GM12878 (cell line): ENCODE measurements at regions not wholly inside any gene's neighbourhood (a gene's known extent, or its start where the extent isn't known, plus 50 kb on each side); places are given as distances from the start of the nearest gene placed in this dataset.

Experiments used
- ATAC-seq: fragments of 200-7000 bp; cut with Tn5 transposase; 3 replicates; pipeline ENCODE4 v1.9.1; 2020; ENCODE audit warnings: mild to moderate bottlenecking, moderate library complexity
- BruUV-seq: library from RNA; stranded (reverse); fragments of 400-500 nt; replicated peaks from 2 replicates; lab custom pipeline; 2021; lab: Mats Ljungman, UMichigan
- CTCF ChIA-PET: fragments of 300-600 bp; sonication (Branson Sonifier 250); formaldehyde crosslinking; extraction: SDS; loops from one replicate; lab custom pipeline; 2021; ENCODE audit warnings: inconsistent platforms; lab: Yijun Ruan, JAX
- POLR2A ChIA-PET: fragments of 350-600 bp; formaldehyde crosslinking; extraction: SDS; loops from one replicate; lab custom pipeline; 2021; ENCODE audit warnings: inconsistent platforms; lab: Charles Lee
- RAD21 ChIA-PET: fragments of 300-600 bp; sonication (Branson Sonifier 250); formaldehyde crosslinking; loops from one replicate; lab custom pipeline; 2023; ENCODE audit warnings: antibody characterized with exemption; ENCODE audit not compliant: unreplicated experiment; lab: Charles Lee
- SMC1A ChIA-PET: fragments of 300-600 bp; sonication (Branson Sonifier 250); formaldehyde crosslinking; loops from one replicate; lab custom pipeline; 2023; ENCODE audit not compliant: unreplicated experiment, uncharacterized antibody; lab: Charles Lee
- DNase-seq: peaks from one replicate; pipeline ENCODE4 v3.0.0-alpha.2; 2011; ENCODE audit warnings: low read depth, low spot score
- FAIRE-seq: peaks from 3 replicates; lab custom pipeline; 2011; peaks lifted over from hg19 to GRCh38; lab: Jason Lieb, UNC
- H2AFZ ChIP-seq: 2 replicates; pipeline ENCODE4 v1.6.0; 2011; ENCODE audit warnings: low read depth, low read length, control low read depth; ENCODE audit not compliant: control insufficient read depth
- H3K27ac ChIP-seq: 2 replicates; pipeline ENCODE4 v1.5.1; 2011; ENCODE audit warnings: control low read depth; ENCODE audit not compliant: control insufficient read depth, insufficient read depth
- H3K27me3 ChIP-seq, 2 experiments: replicated peaks in 1 of 2; 2 replicates each; pipeline versions ENCODE4 v1.6.0 to v1.6.1; 2011; ENCODE audit warnings: low read length in 1 of 2; ENCODE audit not compliant: control insufficient read depth in 2 of 2, insufficient read depth in 2 of 2
- H3K36me3 ChIP-seq, 2 experiments: 2 replicates each; pipeline ENCODE4 v1.5.1; 2011; ENCODE audit warnings: low read length in 1 of 2; ENCODE audit not compliant: control insufficient read depth in 2 of 2, insufficient read depth in 2 of 2
- H3K4me1 ChIP-seq: 2 replicates; pipeline ENCODE4 v1.6.1; 2011; ENCODE audit warnings: mild to moderate bottlenecking, low read length, moderate library complexity, mixed read lengths; ENCODE audit not compliant: control insufficient read depth, insufficient read depth
- H3K4me2 ChIP-seq: 2 replicates; pipeline ENCODE4 v1.6.0; 2011; ENCODE audit warnings: control low read depth; ENCODE audit not compliant: control insufficient read depth, insufficient read depth
- H3K4me3 ChIP-seq: fragments of 200-600 bp; sonication (generic); 2 replicates; pipeline ENCODE4 v1.5.1; 2016
- H3K79me2 ChIP-seq: 2 replicates; pipeline ENCODE4 v1.6.0; 2011; ENCODE audit warnings: low read length; ENCODE audit not compliant: control insufficient read depth, insufficient read depth
- H3K9ac ChIP-seq: 2 replicates; pipeline ENCODE4 v1.8.0; 2011; ENCODE audit warnings: low read length, control low read depth, mixed read lengths; ENCODE audit not compliant: control insufficient read depth, insufficient read depth
- H3K9me3 ChIP-seq: replicated peaks from 3 replicates; pipeline ENCODE4 v1.5.1; 2011; ENCODE audit warnings: mild to moderate bottlenecking, low read length; ENCODE audit not compliant: control insufficient read depth, insufficient read depth
- H4K20me1 ChIP-seq: 2 replicates; pipeline ENCODE4 v1.6.0; 2011; ENCODE audit not compliant: control insufficient read depth, insufficient read depth
- CREM ChIP-seq: IDR thresholded peaks from 2 replicates; pipeline ENCODE4 v1.6.1; 2014; ENCODE audit warnings: antibody characterized with exemption, low read depth
- FOXM1 ChIP-seq: IDR thresholded peaks from 2 replicates; pipeline ENCODE4 v1.6.1; 2012; ENCODE audit warnings: low read depth, mild to moderate bottlenecking, inconsistent platforms, low read length, moderate library complexity
- GATAD2B ChIP-seq: fragments of 450-650 bp; conservative IDR thresholded peaks from 2 replicates; pipeline ENCODE4 v1.6.1; 2017; ENCODE audit warnings: low read depth, mild to moderate bottlenecking, moderate library complexity
- SIX5 ChIP-seq: IDR thresholded peaks from 2 replicates; pipeline ENCODE4 v1.6.1; 2011; ENCODE audit warnings: mild to moderate bottlenecking, low read depth, low read length, moderate library complexity; ENCODE audit not compliant: severe bottlenecking
- WGBS: methylation state at CpG from one replicate; pipeline ENCODE4 v1.1.6; 2016; ENCODE audit warnings: low lambda C conversion rate; ENCODE audit not compliant: insufficient replicate concordance, insufficient coverage; ENCODE audit errors: missing lambda C conversion rate; 5-methylcytosine and 5-hydroxymethylcytosine counted together
- in situ Hi-C: fragments of 300-500 bp; cut with MboI; formaldehyde crosslinking; loops from 9 replicates; pipeline ENCODE4 v1.14.3; 2018; ENCODE audit warnings: mixed read lengths
- intact Hi-C: fragments of 100-400 bp; cut with micrococcal nuclease; formaldehyde crosslinking; loops from one replicate; pipeline ENCODE4 v1.14.2; 2022; ENCODE audit not compliant: unreplicated experiment
- TF ChIP-seq, protein P1 (sequence below): fragments of 450-650 bp; IDR thresholded peaks from 2 replicates; pipeline ENCODE4 v1.6.1; 2016; ENCODE audit warnings: mild to moderate bottlenecking
- TF ChIP-seq, protein P2 (sequence below): fragments of 450-650 bp; formaldehyde crosslinking; IDR thresholded peaks from 2 replicates; pipeline ENCODE4 v1.5.0; 2022; ENCODE audit warnings: mild to moderate bottlenecking, missing genetic modification characterization

DNA sequence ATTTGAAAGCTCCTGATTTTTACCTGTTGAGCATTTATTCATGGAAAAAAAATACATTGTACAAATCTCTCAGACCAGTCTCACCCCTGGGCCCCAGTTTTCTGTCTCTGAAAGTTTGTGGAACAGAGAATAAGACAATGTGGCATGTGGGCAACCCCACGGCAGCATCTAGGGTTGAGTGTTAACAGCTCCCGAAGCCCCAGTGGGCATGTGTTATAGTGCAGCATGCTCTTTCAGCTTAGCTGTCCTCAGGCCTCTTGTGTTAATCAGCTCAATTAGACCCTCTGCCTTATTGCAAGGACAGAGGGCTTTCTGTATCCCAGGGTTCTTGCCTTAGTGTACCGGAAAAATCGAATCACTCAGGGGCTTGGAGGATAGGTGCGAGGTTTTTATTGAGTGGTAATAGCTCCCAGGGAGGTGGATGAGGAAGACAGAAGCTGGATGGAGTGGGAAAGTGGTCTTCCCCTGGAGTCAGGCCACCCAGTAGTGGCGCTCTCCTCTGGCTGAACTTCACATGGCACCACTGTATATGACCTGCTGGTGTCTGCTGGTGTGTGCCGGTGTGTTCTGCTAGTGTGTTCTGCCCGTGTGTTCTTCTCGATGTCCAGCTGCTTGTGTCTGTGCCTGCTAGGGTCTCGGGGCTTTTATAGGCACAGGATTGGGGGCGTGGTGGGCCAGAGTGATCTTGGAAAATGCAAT lies 382.8 kb downstream of the EPM2A start:
- RAD21 ChIA-PET, result interaction anchor here (1.0 to 3.4 kb wide), 2 partner anchors 20 to 139 kb away, joined by 3 to 15 read pairs; no protein-coding TSS in a partner anchor
- peak overlapping the region; percentile 39; the same call in 1 of the 2 replicates for H3K4me2 ChIP-seq
- no peaks in the 10 kb centered on the region for H3K36me3 ChIP-seq
- H4K20me1 ChIP-seq, result no peaks in the 10 kb centered on the region
- no peaks in the 10 kb centered on the region for H3K9me3 ChIP-seq
- POLR2A ChIA-PET, result interaction anchor here (0.9 kb wide), 1 partner anchor 15 kb away, joined by 3 read pairs; no protein-coding TSS in a partner anchor
- H3K79me2 ChIP-seq, result no peaks in the 10 kb centered on the region
- CTCF ChIA-PET, result interaction anchor here (0.7 to 4.0 kb wide), 4 partner anchors 21 to 1171 kb away, joined by 3 to 36 read pairs (median 3); no protein-coding TSS in a partner anchor
- H2AFZ ChIP-seq, result no peak overlapping the region; the same call in 1 of the 2 replicates
- WGBS, result 84% methylated on average over 11 of the region's 11 CpGs
- no peaks in the 10 kb centered on the region for H3K27me3 ChIP-seq
- ATAC-seq, result peak; percentile 33
- in situ Hi-C loops, result no loop called here
- intact Hi-C loops, result loop anchor here (5.0 kb wide), 1 partner anchor 140 kb away; no protein-coding TSS in a partner anchor
- peak overlapping the region; percentile 22; the same call in 1 of the 2 replicates for H3K27ac ChIP-seq
- peaks cover 15% of the 10 kb centered on the region for H3K4me1 ChIP-seq
- TF ChIP-seq, protein P1, sequence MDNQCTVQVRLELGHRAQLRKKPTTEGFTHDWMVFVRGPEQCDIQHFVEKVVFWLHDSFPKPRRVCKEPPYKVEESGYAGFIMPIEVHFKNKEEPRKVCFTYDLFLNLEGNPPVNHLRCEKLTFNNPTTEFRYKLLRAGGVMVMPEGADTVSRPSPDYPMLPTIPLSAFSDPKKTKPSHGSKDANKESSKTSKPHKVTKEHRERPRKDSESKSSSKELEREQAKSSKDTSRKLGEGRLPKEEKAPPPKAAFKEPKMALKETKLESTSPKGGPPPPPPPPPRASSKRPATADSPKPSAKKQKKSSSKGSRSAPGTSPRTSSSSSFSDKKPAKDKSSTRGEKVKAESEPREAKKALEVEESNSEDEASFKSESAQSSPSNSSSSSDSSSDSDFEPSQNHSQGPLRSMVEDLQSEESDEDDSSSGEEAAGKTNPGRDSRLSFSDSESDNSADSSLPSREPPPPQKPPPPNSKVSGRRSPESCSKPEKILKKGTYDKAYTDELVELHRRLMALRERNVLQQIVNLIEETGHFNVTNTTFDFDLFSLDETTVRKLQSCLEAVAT, result no peak
- TF ChIP-seq SIX5 (no peak), CREM (no peak), GATAD2B (no peak), FOXM1 (no peak)
- TF ChIP-seq, protein P2, sequence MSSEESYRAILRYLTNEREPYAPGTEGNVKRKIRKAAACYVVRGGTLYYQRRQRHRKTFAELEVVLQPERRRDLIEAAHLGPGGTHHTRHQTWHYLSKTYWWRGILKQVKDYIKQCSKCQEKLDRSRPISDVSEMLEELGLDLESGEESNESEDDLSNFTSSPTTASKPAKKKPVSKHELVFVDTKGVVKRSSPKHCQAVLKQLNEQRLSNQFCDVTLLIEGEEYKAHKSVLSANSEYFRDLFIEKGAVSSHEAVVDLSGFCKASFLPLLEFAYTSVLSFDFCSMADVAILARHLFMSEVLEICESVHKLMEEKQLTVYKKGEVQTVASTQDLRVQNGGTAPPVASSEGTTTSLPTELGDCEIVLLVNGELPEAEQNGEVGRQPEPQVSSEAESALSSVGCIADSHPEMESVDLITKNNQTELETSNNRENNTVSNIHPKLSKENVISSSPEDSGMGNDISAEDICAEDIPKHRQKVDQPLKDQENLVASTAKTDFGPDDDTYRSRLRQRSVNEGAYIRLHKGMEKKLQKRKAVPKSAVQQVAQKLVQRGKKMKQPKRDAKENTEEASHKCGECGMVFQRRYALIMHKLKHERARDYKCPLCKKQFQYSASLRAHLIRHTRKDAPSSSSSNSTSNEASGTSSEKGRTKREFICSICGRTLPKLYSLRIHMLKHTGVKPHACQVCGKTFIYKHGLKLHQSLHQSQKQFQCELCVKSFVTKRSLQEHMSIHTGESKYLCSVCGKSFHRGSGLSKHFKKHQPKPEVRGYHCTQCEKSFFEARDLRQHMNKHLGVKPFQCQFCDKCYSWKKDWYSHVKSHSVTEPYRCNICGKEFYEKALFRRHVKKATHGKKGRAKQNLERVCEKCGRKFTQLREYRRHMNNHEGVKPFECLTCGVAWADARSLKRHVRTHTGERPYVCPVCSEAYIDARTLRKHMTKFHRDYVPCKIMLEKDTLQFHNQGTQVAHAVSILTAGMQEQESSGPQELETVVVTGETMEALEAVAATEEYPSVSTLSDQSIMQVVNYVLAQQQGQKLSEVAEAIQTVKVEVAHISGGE (CRISPR knock-in tag), result no peak
- no peak for DNase-seq
- SMC1A ChIA-PET, result interaction anchor here (1.0 to 3.6 kb wide), 6 partner anchors 17 to 281 kb away, joined by 3 to 25 read pairs (median 4); no protein-coding TSS in a partner anchor
- BruUV-seq, result no TSS peak
- no peak overlapping the region for H3K4me3 ChIP-seq
- no peak overlapping the region; the same call in 1 of the 2 replicates for H3K9ac ChIP-seq
- FAIRE-seq, result no peak
